ENCODE measurements at regions not wholly inside any gene's neighbourhood (a gene's known extent, or its start where the extent isn't known, plus 50 kb on each side); places are given as distances from the start of the nearest gene placed in this dataset.
A peak's percentile ranks its signal among the peaks of the same experiment; 100 is the strongest.

DNA sequence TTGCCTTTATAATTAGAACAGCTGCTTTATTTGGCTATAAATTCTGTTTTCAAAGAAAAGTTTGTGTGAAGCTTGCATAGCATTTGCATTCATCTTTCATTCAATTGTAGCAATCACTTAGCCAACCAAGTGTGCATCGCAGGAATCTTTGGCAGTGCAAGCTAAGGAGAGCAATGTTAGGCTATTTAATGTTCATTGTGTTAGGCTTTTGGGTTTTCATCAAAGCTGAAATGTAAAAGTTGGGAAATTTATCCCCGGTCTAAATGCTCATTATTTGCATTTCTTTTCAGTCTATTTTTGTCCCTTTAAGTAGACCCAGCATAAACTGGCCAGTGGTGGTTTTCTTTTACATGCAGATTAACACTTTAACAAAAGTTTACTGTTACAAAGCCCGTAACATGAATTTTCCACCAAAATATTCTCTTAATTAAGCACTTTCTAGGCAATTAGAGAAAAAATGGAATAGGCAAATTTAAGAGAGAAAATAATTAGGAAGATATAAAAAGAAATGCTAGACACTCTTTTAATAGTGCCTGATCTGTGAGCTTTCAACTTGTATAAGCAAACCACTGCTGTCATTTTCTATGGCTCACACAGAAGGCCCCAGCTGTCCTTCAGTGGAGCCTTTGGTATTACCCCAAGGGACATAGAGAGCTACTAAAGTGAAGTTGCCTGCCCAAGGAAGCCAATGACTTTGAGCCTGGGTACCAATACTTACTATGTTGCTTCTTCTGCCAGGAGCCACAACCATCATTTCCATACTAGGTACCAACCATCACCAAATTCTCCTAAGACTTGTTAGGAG is 898.9 kb upstream of the SEL1L start:
- H3K4me1 Mint-ChIP-seq, result no peaks in the 10 kb centered on the region
- H3K36me3 Mint-ChIP-seq, result no peaks in the 10 kb centered on the region
- ATAC-seq (ENCODE audit: low read depth in 2 of 2) (no peak), DNase-seq (no peak)
- no peak overlapping the region for H3K27ac Mint-ChIP-seq
- H3K27me3 Mint-ChIP-seq, result no peaks in the 10 kb centered on the region
- H3K4me3 Mint-ChIP-seq, result no peak overlapping the region
- peaks cover 0 to 17% (median 7%) of the 10 kb centered on the region in 7 donors for H3K9me3 Mint-ChIP-seq

DNA sequence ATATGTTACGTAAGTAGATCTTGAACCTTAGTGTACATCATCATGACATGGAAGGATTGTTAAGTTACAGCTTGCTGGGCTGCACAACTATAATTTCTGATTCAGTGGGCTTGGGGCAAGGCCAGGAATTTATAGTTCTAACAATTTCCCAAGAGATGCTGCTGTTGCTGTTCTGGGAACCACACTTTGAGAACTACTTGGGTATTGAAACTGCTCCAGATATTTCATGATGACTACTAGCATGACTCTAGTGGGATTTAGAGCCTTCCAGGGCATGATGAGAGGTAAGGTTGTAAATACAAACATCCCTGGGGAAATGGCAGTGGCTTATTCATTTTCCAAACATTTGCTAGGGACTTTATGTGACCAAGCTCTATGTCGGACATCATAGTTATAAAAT is 904.8 kb upstream of the SEL1L start:
- Mint-ChIP-seq H3K4me1 (no peaks in the 10 kb centered on the region), H3K9me3 (peaks cover 0 to 14% (median 3%) of the 10 kb centered on the region in 7 donors), H3K27me3 (no peaks in the 10 kb centered on the region), H3K27ac (no peak overlapping the region), H3K4me3 (no peak overlapping the region), H3K36me3 (no peaks in the 10 kb centered on the region)
- DNase-seq (no peak), ATAC-seq (ENCODE audit: low read depth in 2 of 2) (no peak)

DNA sequence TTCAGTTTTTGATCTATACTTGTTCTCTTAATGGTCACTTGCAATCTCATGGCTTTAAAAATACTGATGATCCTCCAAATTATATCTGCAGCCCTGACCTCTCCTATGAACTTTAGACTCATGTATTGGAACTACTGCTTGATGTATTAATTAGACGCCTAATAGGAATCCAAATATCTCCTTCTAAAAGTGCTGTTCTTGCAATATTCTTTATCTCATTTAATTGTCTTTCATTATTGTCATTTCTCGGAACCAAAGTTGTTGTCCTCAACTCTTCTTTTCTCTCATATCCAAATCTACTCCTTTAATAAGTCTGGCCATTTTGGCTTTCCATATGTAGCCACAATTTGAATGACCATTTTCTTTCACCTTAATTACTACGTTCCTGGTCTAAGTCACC is 907.6 kb upstream of the SEL1L start:
- H3K27me3 Mint-ChIP-seq, result no peaks in the 10 kb centered on the region
- H3K4me3 Mint-ChIP-seq, result no peak overlapping the region
- ATAC-seq (ENCODE audit: low read depth in 2 of 2) (no peak), DNase-seq (no peak)
- peaks cover 0 to 10% (median 3%) of the 10 kb centered on the region in 7 donors for H3K9me3 Mint-ChIP-seq
- H3K36me3 Mint-ChIP-seq, result no peaks in the 10 kb centered on the region
- H3K27ac Mint-ChIP-seq, result peak overlapping the region in 1 of 6 donors; percentile 45
- H3K4me1 Mint-ChIP-seq, result no peaks in the 10 kb centered on the region

DNA sequence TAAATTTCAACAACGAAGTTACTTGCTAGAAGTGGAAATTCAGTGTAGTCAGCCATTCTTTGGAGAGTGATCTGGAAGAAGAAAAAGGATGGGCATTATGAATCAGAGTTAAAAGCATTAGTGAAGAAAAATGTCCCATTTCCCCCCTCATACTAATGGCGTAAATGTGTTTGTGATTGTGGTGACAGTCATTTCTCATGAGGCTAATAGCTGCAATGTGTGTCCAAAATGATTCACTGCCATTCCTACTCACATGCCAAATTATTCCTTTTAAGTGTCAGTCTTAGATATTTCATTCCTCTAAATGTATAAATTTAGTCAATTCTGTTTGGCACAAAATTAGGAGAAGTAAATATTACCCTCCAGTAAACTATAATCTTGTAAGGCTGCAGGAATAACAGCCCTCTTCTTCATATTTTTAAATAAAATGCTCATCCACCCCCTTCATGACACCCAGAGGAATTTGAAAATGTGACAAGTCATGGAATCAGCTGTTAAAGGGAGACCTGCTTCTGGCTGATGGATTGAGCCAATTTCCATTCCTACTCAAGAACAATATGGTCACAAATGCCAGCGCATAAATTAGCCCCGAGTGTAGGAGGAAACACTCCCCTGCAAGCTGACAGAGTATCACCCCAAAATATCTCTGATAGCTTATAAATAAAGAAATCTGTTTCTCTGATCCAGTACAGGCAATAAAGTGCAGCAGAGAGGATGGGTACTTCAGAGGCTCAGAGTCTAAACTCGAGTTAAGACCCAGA is 912.3 kb upstream of the SEL1L start:
- ATAC-seq (ENCODE audit: low read depth in 2 of 2), result no peak
- Mint-ChIP-seq H3K36me3 (no peaks in the 10 kb centered on the region), H3K4me3 (no peak overlapping the region), H3K27ac (no peak overlapping the region), H3K9me3 (peaks cover 0 to 10% (median 3%) of the 10 kb centered on the region in 7 donors), H3K4me1 (no peaks in the 10 kb centered on the region), H3K27me3 (no peaks in the 10 kb centered on the region)
- DNase-seq, result no peak

DNA sequence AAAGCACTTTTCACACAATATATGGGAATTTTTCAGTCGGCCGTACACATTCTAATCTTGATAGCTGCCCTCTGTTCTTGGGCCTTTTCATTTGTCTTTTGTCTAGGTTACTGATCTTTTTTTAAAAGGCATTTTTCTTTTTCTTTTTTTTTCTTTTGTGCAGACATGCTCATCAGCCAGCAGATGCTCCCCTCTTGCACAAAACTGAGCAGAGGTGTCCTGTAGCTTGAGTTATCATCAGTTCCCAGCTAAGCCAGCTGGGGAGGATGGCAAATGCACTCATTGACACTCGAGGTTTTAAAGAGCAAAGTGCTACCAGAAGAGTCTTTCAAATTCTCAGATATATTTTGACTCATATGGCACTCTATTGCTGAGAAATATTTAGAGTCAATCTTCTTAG is 913.9 kb upstream of the SEL1L start:
- H3K27ac Mint-ChIP-seq, result no peak overlapping the region
- no peak overlapping the region for H3K4me3 Mint-ChIP-seq
- H3K9me3 Mint-ChIP-seq, result peaks cover 0 to 6% (median 0%) of the 10 kb centered on the region in 7 donors
- DNase-seq (no peak), ATAC-seq (ENCODE audit: low read depth in 2 of 2) (no peak)
- no peaks in the 10 kb centered on the region for H3K36me3 Mint-ChIP-seq
- H3K4me1 Mint-ChIP-seq, result no peaks in the 10 kb centered on the region
- H3K27me3 Mint-ChIP-seq, result no peaks in the 10 kb centered on the region

DNA sequence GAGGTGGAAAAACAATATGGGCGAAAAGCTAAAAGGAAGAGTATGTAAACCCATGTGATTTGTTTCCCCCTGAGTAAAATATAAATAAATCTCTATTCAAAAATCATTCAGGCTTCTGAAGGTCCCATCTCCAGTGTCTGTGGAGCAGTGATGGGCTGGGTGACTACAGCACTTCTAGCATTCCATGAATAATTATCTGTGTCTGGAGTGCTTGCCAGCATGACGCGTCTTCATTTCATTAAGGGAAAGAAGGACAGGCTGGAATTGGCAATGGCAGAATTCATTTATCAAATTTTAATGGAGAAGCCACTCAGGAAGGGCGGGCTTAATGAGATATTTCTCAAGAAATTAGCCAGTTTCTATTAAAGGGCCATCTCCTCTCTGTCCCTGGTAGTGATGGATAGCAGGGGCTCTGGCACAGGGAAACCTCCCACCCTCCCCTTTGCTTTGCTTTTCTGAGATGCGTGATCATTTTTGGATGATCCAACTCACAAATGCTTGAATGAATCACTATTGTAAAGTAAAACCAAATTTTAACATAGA is 916.3 kb upstream of the SEL1L start:
- no peak overlapping the region for H3K4me3 Mint-ChIP-seq
- H3K4me1 Mint-ChIP-seq, result no peaks in the 10 kb centered on the region
- H3K27ac Mint-ChIP-seq, result no peak overlapping the region
- ATAC-seq (ENCODE audit: low read depth in 2 of 2) (no peak), DNase-seq (no peak)
- H3K9me3 Mint-ChIP-seq, result peaks cover 0 to 6% (median 0%) of the 10 kb centered on the region in 7 donors
- no peaks in the 10 kb centered on the region for H3K36me3 Mint-ChIP-seq
- no peaks in the 10 kb centered on the region for H3K27me3 Mint-ChIP-seq

DNA sequence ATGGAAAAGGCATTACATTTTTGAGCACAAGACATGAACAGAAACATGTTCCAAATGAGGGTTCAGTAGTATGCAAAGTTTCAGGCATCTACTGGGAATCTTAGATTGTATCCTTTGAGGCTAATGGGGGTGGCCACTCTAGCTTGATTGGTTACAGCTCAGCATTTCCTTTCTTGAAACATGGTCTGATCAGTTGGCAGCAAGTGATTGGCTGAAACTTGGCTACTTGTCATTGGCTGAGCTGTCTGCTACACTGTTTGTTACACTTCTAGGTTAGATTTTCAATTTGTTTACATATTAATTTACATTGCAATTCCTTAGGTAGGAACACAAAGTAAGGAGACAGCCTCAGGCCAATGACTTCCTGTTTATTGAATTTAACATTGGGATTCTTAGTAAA is 918.0 kb upstream of the SEL1L start:
- no peak overlapping the region for H3K4me3 Mint-ChIP-seq
- no peaks in the 10 kb centered on the region for H3K4me1 Mint-ChIP-seq
- no peak for ATAC-seq (ENCODE audit: low read depth in 2 of 2)
- H3K27ac Mint-ChIP-seq, result no peak overlapping the region
- no peak for DNase-seq
- H3K9me3 Mint-ChIP-seq, result peaks cover 0 to 6% (median 2%) of the 10 kb centered on the region in 7 donors
- H3K27me3 Mint-ChIP-seq, result no peaks in the 10 kb centered on the region
- H3K36me3 Mint-ChIP-seq, result no peaks in the 10 kb centered on the region

DNA sequence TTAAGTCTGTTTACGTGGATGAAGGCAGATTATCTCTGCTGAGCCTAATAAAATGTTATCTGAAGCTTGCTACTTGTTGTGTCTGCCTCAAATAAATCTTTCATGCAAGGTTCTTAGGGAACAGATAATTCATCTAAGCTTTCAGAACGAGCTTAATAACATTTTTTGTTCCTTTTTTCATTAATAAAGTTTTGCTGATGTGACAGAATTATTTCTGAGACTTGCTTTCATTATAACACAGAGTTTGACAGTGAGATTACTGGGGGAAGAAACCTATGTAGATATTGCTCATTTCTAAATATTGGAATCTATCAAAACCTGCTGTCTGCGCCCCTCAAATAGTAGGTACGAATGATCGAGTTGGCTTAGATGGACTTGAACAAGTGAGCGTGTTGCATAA is 948.7 kb upstream of the SEL1L start:
- DNase-seq (no peak), ATAC-seq (ENCODE audit: low read depth in 2 of 2) (no peak)
- no peaks in the 10 kb centered on the region for H3K4me1 Mint-ChIP-seq
- H3K4me3 Mint-ChIP-seq, result no peak overlapping the region
- no peaks in the 10 kb centered on the region for H3K27me3 Mint-ChIP-seq
- H3K9me3 Mint-ChIP-seq, result peaks cover 0 to 13% (median 5%) of the 10 kb centered on the region in 7 donors
- H3K27ac Mint-ChIP-seq, result no peak overlapping the region
- H3K36me3 Mint-ChIP-seq, result no peaks in the 10 kb centered on the region

DNA sequence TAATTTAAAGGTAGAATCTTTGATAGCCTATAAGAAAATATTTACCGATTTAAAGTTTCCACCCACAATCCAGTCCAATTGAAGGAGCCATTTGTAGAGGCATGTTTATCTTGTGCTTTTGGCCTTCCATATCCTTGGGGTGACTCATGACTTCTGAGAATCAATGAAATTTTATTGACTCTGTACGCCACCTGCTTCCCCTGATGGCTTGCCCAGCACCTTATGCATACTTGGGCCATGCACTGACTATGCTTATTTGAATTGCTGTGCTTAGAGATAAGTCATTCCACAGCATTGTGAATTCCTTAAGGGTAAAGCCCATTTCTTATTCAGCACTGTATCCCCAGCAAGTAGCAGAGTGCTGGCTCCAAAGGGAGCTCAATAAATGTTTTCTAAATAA is 954.8 kb upstream of the SEL1L start:
- Mint-ChIP-seq H3K36me3 (no peaks in the 10 kb centered on the region), H3K4me3 (no peak overlapping the region), H3K27ac (no peak overlapping the region), H3K4me1 (no peaks in the 10 kb centered on the region), H3K9me3 (peaks cover 0 to 11% (median 3%) of the 10 kb centered on the region in 7 donors), H3K27me3 (no peaks in the 10 kb centered on the region)
- DNase-seq (no peak), ATAC-seq (ENCODE audit: low read depth in 2 of 2) (no peak)

DNA sequence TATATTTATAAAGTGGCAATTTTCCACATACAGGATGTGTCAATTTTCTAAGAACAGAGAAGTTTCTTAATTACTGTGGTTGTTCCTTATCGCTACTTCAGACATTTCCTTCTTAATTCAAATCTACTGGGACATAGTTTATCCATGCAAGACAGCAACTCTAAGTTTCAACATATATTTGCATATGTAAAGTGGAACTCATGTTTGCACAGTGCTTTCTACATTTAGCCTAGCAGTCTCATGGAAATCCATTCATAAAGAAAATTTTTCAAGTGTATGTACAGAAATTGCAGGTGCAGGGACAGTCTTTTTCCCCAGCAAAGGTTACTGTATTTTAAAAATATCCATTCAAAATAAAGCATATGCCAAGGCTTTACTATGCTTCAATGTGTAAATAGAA is 956.7 kb upstream of the SEL1L start:
- DNase-seq, result no peak
- Mint-ChIP-seq H3K4me1 (no peaks in the 10 kb centered on the region), H3K27me3 (no peaks in the 10 kb centered on the region), H3K4me3 (no peak overlapping the region), H3K27ac (no peak overlapping the region), H3K9me3 (peaks cover 0 to 8% (median 2%) of the 10 kb centered on the region in 7 donors), H3K36me3 (no peaks in the 10 kb centered on the region)
- no peak for ATAC-seq (ENCODE audit: low read depth in 2 of 2)

DNA sequence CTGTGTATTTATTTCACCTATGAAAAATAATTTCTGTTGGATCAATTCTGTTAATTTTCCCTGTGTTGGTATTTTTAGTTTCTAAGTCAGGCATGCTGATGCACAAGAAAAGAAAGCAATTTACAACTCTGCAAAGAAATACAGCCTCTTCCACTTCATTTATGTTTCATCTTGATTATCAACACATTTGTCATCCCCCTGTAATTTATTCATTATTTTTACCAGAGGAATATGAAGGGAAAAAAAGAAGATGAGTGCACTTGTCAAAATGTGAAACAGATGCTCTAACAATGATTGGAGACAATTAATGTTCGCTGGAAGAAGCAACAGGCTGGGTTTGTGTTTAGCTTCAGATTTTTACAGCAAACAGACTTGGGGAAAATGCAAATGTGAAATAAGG is 958.5 kb upstream of the SEL1L start:
- Mint-ChIP-seq H3K9me3 (peaks cover 0 to 8% (median 2%) of the 10 kb centered on the region in 7 donors), H3K27ac (no peak overlapping the region), H3K4me1 (no peaks in the 10 kb centered on the region), H3K27me3 (no peaks in the 10 kb centered on the region), H3K4me3 (no peak overlapping the region), H3K36me3 (no peaks in the 10 kb centered on the region)
- DNase-seq (no peak), ATAC-seq (ENCODE audit: low read depth in 2 of 2) (no peak)

DNA sequence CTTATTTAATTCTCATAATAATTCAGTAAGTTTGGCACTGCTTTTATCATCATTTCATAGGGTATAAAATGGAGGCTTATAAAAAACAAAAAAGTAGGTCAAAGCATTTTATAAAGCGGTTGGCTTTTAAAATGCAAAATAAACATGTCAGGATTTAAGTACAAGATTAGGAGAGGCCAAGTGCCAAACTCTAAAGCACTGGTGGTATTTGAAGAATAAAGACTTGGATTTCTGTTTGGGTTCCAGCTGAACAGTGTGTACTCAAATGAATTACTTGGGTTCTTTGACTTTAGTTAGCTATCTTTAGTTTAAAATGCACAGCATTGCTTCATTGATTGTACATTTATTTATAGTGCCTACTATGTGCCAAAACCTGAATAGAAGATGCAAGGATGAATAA is 966.6 kb upstream of the SEL1L start:
- ATAC-seq (ENCODE audit: low read depth in 2 of 2), result no peak
- H3K27ac Mint-ChIP-seq, result no peak overlapping the region
- DNase-seq, result no peak
- H3K27me3 Mint-ChIP-seq, result no peaks in the 10 kb centered on the region
- no peak overlapping the region for H3K4me3 Mint-ChIP-seq
- H3K9me3 Mint-ChIP-seq, result peaks cover 0 to 5% (median 0%) of the 10 kb centered on the region in 7 donors
- no peaks in the 10 kb centered on the region for H3K4me1 Mint-ChIP-seq
- no peaks in the 10 kb centered on the region for H3K36me3 Mint-ChIP-seq

DNA sequence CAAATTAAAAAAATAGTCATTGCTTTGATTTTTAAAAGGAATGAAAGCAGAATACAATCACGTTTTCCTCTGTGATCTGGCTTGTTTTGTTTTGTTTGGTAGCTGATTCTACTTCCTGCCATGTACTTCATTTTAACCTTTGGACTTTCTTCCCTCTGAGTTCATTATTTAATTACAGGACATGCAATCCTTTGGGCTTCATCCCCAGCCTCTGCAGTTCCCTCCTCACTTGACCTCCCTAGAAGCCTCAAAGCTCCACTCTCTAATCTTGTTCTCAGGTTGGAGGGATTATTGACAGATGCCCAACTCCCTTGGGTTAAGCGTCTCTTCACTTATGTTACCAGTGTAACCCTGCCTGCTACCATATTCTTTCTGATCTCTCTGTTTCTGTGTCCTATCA is 967.9 kb upstream of the SEL1L start:
- Mint-ChIP-seq H3K9me3 (peaks cover 0 to 5% (median 0%) of the 10 kb centered on the region in 7 donors), H3K36me3 (no peaks in the 10 kb centered on the region), H3K4me3 (no peak overlapping the region), H3K4me1 (no peaks in the 10 kb centered on the region), H3K27ac (no peak overlapping the region), H3K27me3 (no peaks in the 10 kb centered on the region)
- ATAC-seq (ENCODE audit: low read depth in 2 of 2) (no peak), DNase-seq (no peak)

DNA sequence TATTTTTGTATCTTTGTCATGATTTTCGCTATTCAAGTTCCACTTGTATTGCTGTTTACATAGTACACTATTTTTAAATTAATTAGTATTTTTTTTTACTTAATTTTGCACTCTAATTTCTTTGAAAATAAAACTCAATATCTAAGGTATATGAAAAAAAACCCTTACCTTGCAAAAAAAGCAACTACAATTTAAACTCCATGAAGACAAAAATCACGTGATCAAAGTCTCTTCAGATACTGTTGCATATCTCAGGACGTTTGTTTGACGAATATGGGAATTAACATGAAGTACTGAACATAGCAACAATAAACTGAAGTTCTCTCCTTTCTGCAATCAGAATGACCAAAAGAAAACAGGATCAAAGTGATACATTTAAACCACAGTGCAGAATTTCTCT is 968.4 kb upstream of the SEL1L start:
- Mint-ChIP-seq H3K27ac (peak overlapping the region in 1 of 6 donors; percentile 33), H3K36me3 (no peaks in the 10 kb centered on the region)

More for the DNA sequence above, 968.4 kb upstream of the SEL1L start:
- H3K4me3 Mint-ChIP-seq, result no peak overlapping the region
- H3K27me3 Mint-ChIP-seq, result no peaks in the 10 kb centered on the region
- no peak for DNase-seq
- ATAC-seq (ENCODE audit: low read depth in 2 of 2), result no peak
- peaks cover 0 to 6% (median 0%) of the 10 kb centered on the region in 7 donors for H3K9me3 Mint-ChIP-seq
- no peaks in the 10 kb centered on the region for H3K4me1 Mint-ChIP-seq
